Fibroblast of lung (primary cell): ENCODE measurements at regions not wholly inside any gene's neighbourhood (a gene's known extent, or its start where the extent isn't known, plus 50 kb on each side); places are given as distances from the start of the nearest gene placed in this dataset.

Experiments
- DNase-seq, 2 donors: peaks; one replicate each; pipeline versions ENCODE4 v3.0.0 to v3.0.0-alpha.2; 2010; ENCODE audit warnings: low read depth in 2 of 2
- H2AFZ ChIP-seq: 2 replicates; pipeline ENCODE4 v1.5.1; 2012; ENCODE audit warnings: low read length, control low read depth, inconsistent platforms
- H3K27ac ChIP-seq: 2 replicates; pipeline ENCODE4 v1.5.1; 2011; ENCODE audit warnings: low read length, control low read depth; ENCODE audit not compliant: insufficient read depth
- H3K27me3 ChIP-seq: 2 replicates; pipeline ENCODE4 v1.5.1; 2011; ENCODE audit warnings: mild to moderate bottlenecking, low read length; ENCODE audit not compliant: control insufficient read depth, insufficient read depth
- H3K36me3 ChIP-seq: 2 replicates; pipeline ENCODE4 v1.5.1; 2011; ENCODE audit warnings: low read length; ENCODE audit not compliant: control insufficient read depth, insufficient read depth
- H3K4me1 ChIP-seq: 2 replicates; pipeline ENCODE4 v1.5.1; 2011; ENCODE audit warnings: low read length; ENCODE audit not compliant: control insufficient read depth, insufficient read depth; ENCODE audit errors: extremely low read depth
- H3K4me2 ChIP-seq: 2 replicates; pipeline ENCODE4 v1.5.1; 2011; ENCODE audit warnings: low read length, control low read depth; ENCODE audit not compliant: insufficient read depth; ENCODE audit errors: extremely low read depth
- H3K4me3 ChIP-seq, 4 experiments: fragments of 200-600 bp in 1 of 4; sonication (generic) in 1 of 4; replicated peaks in 1 of 4; 2 replicates each; pipeline ENCODE4 v1.5.1; 2011 to 2016; ENCODE audit warnings: low read length in 4 of 4, low read depth in 3 of 4, mild to moderate bottlenecking in 3 of 4, control low read depth in 2 of 4, inconsistent platforms in 1 of 4, mixed read lengths in 1 of 4; ENCODE audit not compliant: insufficient read depth in 1 of 4; ENCODE audit errors: control extremely low read depth in 1 of 4
- H3K79me2 ChIP-seq: 2 replicates; pipeline ENCODE4 v1.5.1; 2012; ENCODE audit warnings: mild to moderate bottlenecking, low read length, inconsistent platforms; ENCODE audit not compliant: control insufficient read depth, insufficient read depth
- H3K9ac ChIP-seq: 2 replicates; pipeline ENCODE4 v1.5.1; 2011; ENCODE audit warnings: mild to moderate bottlenecking, low read length, control low read depth; ENCODE audit not compliant: insufficient read depth
- H3K9me3 ChIP-seq: 2 replicates; pipeline ENCODE4 v1.5.1; 2012; ENCODE audit warnings: low read depth, low read length; ENCODE audit not compliant: control insufficient read depth, insufficient read depth
- H4K20me1 ChIP-seq: 2 replicates; pipeline ENCODE4 v1.5.1; 2011; ENCODE audit warnings: low read length; ENCODE audit not compliant: control insufficient read depth, insufficient read depth; ENCODE audit errors: extremely low read depth
- CTCF ChIP-seq, 2 donors: IDR thresholded peaks in 1 of 2; conservative IDR thresholded peaks in 1 of 2; 1 replicate in 1 of 2; 2 replicates in 1 of 2; pipeline ENCODE4 v1.5.1; 2011 to 2012; ENCODE audit warnings: low read length in 2 of 2, control low read depth in 1 of 2, inconsistent platforms in 1 of 2, low read depth in 1 of 2, mild to moderate bottlenecking in 1 of 2
- EZH2 ChIP-seq: IDR thresholded peaks from 2 replicates; pipeline ENCODE4 v1.5.1; 2012; ENCODE audit warnings: low read length, control low read depth, mild to moderate bottlenecking; ENCODE audit errors: missing control alignments

- TF ChIP-seq EZH2 (no peak), CTCF (conservative IDR thresholded peaks at IDR 0.05 in 1 of 2, IDR thresholded peaks at IDR 0.05 in 1 of 2; ENCODE audit: low read depth in 1 of 2, low read length in 2 of 2) (no peak)
These were observed 530.5 kb downstream of the NTRK2 start for GRCh38 chr9:85199866-85200495.

GRCh38 chr9:85192750-85193149 lies 523.2 kb downstream of the NTRK2 start:
- Histone ChIP-seq H3K9me3 (no peaks in the 10 kb centered on the region), H3K9ac (no peak overlapping the region), H3K27ac (no peak overlapping the region), H2AFZ (no peak overlapping the region), H3K4me1 (no peaks in the 10 kb centered on the region), H3K79me2 (no peaks in the 10 kb centered on the region), H3K4me2 (no peak overlapping the region), H4K20me1 (no peaks in the 10 kb centered on the region), H3K36me3 (no peaks in the 10 kb centered on the region), H3K4me3 (no peak overlapping the region), H3K27me3 (no peaks in the 10 kb centered on the region)
- TF ChIP-seq CTCF (conservative IDR thresholded peaks at IDR 0.05 in 1 of 2, IDR thresholded peaks at IDR 0.05 in 1 of 2; ENCODE audit: low read depth in 1 of 2, low read length in 2 of 2) (no peak), EZH2 (no peak)
- no peak for DNase-seq

More at GRCh38 chr9:85199866-85200495, 530.5 kb downstream of the NTRK2 start:
- Histone ChIP-seq H3K4me1 (no peaks in the 10 kb centered on the region), H3K9ac (no peak overlapping the region), H3K27me3 (no peaks in the 10 kb centered on the region), H4K20me1 (no peaks in the 10 kb centered on the region), H3K27ac (no peak overlapping the region), H3K4me2 (no peak overlapping the region), H2AFZ (no peak overlapping the region), H3K4me3 (no peak overlapping the region), H3K79me2 (no peaks in the 10 kb centered on the region), H3K9me3 (no peaks in the 10 kb centered on the region), H3K36me3 (no peaks in the 10 kb centered on the region)
- DNase-seq, result no peak

GRCh38 chr9:85186218-85186585 lies 516.7 kb downstream of the NTRK2 start:
- H3K27ac ChIP-seq, result no peak overlapping the region
- no peak overlapping the region for H3K9ac ChIP-seq
- no peaks in the 10 kb centered on the region for H3K79me2 ChIP-seq
- no peak overlapping the region for H3K4me2 ChIP-seq
- TF ChIP-seq CTCF (conservative IDR thresholded peaks at IDR 0.05 in 1 of 2, IDR thresholded peaks at IDR 0.05 in 1 of 2; ENCODE audit: low read depth in 1 of 2, low read length in 2 of 2), result no peak
- no peak for TF ChIP-seq EZH2
- no peak for DNase-seq
- H3K4me3 ChIP-seq, result no peak overlapping the region
- no peaks in the 10 kb centered on the region for H3K4me1 ChIP-seq
- no peak overlapping the region for H2AFZ ChIP-seq
- H3K27me3 ChIP-seq, result no peaks in the 10 kb centered on the region
- H3K9me3 ChIP-seq, result no peaks in the 10 kb centered on the region
- H3K36me3 ChIP-seq, result no peaks in the 10 kb centered on the region
- no peaks in the 10 kb centered on the region for H4K20me1 ChIP-seq
